HG02852 (cell line): ENCODE measurements at regions not wholly inside any gene's neighbourhood (a gene's known extent, or its start where the extent isn't known, plus 50 kb on each side); places are given as distances from the start of the nearest gene placed in this dataset.

Experiments
- ATAC-seq: cut with Tn5 transposase; IDR thresholded peaks from one replicate; pipeline ENCODE4 v1.9.1; 2021; ENCODE audit warnings: mild to moderate bottlenecking, moderate library complexity; ENCODE audit not compliant: unreplicated experiment

DNA sequence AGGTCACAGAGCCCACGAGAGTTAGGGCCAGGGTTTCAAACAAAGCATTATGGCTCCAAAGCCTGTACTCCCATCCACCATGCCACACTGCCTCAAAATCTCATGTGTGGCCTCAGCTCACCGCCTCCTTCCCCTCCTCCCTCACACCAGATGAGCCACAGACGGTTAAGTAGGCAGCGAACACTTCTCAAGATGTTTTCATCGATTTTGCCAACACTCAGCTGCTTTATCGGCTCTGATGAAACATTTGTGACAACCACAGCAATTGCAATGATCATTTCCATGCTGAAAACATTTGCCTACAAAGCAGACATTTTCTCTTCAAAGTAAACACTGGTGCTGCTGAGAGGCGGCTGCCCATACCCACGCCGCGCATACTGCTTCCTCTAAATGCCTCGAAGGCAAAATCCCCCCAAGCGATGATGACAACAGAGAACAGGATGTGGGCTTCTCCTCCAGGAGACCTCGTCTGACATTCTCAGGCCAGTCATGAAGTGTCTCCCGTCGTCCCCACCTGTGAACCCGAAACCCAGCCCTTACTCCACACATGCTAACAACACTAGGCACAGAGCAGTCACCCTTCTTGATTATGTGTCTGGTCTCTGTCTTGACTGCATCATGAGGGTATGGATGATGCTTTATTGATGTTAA lies 599.2 kb downstream of the SOX6 start:
- no peak for ATAC-seq

DNA sequence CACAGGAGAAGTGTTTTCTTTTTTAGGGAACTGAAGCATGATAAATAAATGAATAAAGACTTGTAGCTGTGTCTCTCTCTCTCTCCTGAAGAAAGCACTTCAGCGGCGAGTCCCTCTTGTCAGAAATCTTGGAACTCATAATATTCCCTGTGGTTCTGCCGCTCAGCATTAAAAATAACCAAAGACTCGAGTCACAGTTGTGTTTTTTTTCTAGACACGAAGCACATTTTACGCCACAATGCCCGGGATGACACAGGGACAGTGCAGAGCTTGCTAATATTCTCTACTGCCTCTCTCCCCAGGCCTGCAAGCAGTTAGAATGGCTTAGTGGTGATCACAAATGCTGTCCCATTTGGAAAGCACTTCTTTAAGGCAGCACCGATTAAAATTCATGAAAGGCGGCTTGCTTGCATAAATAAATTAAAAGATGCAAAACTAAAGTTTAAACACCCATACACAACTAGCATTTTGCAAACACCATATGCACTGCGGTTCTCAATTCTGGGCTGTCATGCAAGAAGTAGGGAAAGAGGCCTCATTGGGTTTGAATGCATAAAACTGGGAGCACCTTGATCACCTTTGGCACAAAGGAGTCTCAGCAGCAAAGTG lies 597.4 kb downstream of the SOX6 start:
- no peak for ATAC-seq

DNA sequence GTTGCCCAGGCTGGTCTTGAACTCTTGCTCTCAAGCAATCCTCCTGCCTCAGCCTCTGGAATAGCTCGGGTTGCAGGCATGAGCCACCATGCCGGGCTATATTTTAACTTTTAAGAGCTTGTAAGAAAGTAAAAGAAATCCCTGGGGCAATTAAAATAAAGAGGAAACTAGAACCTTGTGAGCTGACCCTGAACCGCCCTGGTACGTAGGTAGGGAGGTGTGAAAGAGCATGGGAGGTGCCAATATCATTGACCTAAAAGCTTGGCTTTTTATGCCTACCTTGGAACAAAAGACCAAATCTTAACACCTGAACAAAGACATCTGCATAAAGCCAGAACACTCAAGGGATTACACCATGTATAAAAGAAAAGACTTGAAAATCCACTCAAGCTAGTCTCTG lies 595.1 kb downstream of the SOX6 start:
- ATAC-seq, result no peak

DNA sequence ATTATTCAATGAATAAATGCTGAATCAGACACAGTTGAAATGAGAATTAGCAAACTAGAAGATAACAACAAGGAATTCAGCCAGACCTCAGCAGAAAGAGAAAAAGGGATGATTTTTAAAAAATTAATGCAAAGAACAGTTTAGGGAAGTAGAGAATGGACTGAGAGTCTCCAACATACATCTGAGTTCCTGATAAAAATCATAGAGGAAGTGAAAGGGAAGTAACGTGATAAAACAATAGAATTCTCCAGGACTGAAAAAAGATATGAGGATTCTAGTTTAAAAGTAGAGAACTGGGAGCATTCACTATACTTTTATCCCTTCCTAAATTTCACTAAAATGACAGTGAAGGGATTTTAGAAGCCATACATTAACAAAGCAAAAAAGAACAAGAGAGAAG lies 592.0 kb downstream of the SOX6 start:
- no peak for ATAC-seq

DNA sequence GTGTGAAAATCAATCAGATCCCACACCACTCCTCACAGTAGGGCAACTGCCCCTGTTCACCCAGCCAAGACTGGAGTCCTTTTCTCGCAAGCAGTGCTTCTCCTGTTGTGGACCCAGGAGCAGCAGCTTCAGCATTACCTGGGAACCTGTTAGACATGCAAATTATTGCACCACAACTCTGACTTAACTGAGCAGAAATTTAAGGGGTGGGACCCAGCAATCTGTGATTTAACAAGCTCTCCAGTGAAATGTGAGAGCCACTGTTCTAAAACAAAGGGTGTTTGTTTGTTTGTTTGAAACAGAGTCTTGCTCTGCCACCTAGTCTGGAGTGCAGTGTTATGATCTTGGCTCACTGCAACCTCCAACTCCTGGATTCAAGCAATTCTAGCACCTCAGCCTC lies 591.4 kb downstream of the SOX6 start:
- ATAC-seq, result no peak

DNA sequence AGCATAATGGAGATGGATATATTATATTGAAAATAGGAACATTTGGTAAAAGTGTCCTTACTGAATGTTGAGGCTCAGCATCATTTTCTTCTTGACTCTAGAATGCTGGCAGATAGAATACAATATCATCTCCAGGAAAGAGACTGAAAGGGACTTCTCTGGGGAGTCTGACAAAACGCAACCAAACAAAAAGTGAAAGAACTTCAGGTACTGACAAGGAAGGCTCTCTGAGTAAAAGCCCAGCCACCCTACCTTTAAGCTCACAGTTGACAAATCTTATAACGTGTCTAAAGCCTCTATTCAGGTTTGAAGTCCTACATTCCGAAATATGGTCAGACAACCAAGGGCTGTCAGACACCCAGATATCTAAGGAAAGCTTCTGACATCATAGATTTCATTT lies 590.8 kb downstream of the SOX6 start:
- no peak for ATAC-seq

DNA sequence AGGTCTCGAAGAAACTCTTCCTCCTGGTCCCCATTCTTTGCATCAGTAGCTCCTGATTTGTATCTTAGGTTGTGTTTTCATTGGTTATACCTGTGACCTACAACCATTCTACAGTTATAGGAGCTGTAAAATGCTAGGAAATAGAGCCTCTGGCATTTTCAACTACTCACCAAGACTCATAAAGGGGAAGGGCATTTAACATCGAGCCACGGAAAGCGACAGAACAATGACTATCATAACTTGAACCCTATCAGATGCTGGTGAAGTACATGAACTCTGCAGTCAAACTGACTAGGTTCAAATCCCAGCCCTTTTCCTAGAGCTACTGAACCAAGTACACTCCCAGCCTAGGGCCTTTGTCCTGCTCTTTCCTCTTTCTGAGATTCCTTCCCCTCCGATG lies 588.0 kb downstream of the SOX6 start:
- no peak for ATAC-seq

DNA sequence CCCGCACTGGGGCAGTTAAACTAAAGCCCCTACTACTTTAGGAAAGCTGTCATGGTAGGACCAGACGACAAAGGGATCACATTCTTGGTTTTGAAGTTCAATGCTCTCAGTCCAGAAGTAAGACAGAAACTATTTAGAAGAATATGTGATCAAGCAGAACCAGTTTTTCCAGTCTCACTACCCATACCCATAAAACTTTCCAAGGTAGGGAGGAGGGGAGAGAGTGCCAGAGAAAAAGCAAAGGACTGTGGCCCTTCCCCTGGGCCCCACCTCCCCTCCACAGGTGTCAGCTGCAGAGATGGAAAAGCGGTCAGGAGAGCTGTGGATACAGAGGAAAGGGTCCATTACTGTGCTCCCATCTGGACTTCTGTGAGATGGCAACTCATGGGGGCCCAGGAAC lies 587.1 kb downstream of the SOX6 start:
- no peak for ATAC-seq

DNA sequence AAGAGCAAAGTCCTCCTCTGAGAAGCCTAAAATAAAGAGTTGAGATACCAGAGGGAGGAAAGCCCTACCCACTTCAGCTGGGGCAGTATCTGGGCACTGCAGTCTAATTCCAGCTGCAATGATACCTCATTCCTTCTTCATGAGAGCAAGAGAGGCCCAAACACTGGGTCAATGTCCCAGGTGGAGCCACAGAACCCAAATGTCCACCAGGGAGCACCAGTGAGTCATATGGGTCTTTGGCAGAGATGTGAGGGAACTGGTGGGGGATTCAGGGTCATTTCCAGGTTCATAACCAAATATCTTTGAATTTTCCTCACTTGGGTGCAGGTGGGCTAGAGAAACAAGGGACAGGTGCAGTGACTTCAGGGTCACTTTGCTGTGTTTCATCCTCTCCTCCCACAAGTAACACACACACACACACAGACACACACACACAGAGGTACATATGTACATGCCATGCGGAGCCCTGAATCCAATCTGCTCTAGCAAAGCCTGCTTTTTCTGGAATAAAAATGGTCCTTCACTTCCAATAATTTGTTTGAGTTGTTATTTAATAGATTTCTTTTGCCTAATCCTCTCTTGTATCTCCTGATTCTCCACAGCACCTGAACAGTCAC lies 585.4 kb downstream of the SOX6 start:
- no peak for ATAC-seq

DNA sequence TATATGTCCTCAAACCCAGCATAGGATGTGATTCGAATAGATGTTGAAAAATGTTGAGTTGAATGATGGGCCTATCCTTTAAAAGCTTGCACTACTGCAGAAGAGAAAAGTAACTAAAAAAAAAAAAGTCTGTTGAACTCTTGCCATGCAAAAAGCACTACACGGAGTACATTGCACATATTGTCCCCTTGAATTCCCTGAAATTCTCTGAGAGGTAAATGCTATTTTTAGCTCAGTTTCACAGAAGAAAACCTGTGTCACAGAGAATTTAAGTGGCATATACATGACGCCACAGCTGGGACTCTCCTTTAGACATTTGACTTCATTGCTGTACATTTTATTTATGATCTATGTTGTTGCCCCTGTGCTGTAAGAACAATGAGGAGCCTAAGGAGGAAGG lies 583.8 kb downstream of the SOX6 start:
- ATAC-seq, result no peak

DNA sequence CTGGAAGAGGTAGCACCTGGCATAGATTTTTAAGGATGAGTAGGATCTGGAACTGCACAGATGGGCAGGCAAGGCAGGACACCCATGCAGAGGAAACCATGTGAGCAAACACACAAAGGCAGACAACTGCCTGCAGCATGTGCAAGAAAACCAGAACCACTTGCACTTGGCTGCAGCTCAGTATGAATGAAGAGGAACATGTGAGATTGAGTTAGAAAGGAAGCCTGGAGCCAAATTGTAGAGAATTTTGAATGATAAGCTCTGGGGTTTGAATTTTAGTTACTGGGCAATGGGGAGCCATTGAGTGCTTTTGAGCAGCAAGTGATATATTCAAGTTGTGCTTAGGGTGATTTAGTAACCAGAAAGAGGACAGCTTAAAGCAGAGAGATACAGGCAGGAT lies 583.4 kb downstream of the SOX6 start:
- no peak for ATAC-seq

DNA sequence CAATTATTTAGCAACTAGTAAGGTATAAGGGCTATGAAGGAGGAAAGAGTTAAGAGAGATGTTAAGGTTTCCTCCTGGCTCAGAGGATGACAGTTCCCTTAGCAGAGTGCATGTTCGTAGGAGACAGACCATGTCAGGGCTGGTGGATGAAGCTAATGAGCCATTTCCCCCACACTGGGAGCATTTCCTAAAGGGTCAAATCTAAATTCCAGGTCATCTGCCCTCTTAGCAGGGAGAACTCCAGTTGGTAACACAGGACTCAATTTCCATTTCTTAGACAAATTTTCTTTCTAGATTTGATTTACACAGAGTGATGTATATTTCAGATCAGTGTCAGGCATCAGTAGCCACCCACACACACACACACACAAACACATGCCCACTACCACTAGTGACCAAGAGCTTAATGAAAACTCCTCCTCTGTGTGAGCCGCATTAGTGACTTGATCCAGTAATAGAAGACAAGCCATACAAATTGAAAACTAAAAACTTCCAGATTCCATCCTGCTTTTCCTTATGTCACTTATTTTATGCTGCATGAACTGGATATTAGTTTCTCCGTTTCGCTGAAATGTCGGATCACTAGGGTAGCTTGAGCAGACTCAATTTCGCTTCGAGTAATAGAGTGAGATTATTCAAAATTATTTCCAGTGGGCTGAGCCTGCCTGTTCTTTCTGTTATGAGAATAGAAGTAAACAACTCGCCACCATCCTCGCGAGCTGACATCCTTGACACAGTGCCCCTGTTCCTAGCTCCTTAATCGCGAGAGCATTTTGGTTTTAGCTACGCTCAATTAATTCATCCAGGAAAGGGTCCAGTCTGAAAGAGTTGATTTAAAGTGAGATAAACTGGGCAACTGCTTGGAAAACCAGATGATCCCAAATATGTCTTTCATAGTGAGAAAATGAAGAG lies 582.6 kb downstream of the SOX6 start:
- ATAC-seq, result no peak

DNA sequence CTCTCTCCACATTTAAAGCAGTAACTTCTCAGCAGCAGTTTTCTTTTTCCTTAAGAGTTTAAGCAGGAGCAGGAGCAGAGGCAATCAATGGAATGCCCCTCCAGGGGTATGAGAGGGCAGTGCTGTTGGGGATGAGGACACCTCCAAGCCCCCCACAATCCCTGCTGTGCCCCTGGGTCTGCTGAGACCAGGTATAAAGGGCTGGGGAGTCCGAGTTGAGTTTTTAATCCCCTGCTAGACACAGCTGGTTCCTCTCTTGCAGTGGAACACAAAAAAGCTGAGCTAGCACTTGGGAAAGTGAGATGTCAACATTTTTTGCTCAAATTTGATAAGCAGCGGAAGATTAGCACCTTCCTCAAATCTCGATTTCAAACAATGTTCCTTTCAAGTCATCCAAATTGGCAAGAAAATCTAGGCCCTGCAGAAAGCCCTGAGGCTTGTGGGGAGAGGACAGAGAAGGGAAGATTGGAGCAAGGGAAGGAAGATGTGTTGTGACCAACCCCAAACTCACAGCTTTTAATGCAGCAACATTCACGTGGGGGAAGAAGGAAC lies 581.9 kb downstream of the SOX6 start:
- no peak for ATAC-seq

DNA sequence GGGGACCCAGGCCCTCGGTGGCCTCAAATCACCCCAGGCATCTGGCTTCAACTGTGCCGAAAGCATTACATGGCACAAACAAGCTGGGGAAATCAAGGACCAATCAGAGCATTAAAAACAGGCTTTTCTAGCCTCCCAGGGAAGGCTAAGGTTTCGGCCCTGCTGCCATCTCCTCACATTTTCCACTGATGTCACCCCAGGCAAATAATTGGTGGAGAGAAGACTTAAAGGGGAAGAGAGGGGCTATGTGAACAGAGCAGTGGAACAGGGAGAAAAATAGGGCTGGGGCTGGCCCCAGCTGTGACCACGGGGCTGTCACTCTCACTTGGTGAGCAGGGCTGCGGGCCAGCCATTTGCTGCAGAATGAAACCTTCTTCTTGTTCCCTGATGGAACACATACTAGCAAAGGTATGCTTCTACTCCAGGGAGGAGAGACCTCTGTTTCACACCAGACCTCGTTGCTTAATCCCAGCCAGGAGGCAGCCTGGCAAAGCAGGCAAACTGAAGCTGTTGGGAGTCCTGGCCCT lies 581.3 kb downstream of the SOX6 start:
- ATAC-seq, result no peak

DNA sequence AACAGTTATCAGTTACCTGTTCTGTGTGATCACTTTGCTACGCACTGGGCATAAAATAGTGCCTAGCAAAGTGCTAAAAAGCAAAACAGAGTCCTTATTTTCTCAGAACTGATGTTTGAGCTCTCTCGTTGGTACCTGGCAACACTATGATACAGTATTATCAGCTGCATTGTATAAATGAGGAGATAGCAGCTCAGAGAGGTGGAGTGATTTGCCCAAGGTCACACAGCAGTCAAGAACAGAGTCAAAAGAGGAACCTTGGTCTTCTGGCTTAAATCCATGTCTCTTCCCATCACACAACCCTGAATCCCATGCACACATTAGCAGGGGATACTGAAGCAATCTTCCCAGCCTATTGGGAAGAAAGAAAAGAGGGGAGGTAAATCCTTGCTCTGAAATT lies 580.5 kb downstream of the SOX6 start:
- ATAC-seq, result no peak

DNA sequence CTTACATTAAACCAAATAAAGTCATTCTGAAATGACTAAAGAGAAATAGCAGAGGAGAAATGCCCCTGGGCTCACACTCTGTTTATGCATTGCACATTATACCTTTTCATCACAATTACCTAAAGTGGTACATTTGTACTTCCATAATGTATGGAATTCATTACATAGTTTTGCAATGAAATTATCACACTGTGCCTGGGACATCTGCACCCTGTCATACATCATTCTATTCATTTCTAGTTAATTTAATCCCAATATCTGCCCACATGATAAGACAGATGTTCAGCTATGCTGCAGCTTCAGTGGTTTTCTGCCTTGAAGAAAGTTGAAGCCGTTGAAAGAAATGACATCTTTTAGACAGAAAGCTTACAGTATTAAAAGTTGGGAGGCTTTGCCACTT lies 580.0 kb downstream of the SOX6 start:
- no peak for ATAC-seq

DNA sequence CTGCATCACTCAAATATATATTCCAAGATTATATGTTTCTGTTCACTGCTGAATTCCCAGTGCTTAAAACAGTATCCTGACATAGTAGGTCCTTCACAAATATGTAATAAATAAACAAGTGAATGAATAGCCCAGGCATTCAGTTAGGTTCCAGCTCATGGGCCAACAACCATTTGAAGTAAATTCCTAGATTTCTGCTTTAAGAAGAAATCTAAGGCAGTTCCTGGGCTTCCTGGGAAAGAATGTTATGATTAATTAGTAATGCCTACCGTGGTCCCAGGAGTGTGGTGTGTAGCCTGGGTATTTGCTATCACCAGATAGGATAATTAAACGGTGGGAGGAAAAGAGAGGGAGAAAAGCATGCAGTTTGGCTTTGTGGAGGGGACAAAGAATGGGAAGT lies 576.8 kb downstream of the SOX6 start:
- ATAC-seq, result no peak

DNA sequence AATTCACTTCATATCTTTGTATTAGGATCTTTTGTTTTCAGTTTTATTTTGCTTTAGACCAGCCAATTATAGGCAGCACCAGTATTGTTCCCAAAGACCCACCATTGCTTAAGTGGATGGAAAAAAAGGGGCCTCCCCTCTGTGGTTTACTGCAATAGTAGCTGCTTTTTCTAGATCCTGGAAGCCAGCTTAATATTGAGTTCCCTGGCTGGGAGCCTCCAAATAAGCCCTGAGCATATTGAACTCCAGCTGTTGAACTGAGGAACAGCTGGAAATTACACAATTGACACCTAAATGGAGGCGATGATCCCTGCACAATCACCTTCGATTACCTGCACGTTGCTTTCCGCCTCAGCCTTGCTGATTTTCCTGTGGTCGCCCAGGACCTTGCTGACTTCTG lies 576.0 kb downstream of the SOX6 start:
- no peak for ATAC-seq

DNA sequence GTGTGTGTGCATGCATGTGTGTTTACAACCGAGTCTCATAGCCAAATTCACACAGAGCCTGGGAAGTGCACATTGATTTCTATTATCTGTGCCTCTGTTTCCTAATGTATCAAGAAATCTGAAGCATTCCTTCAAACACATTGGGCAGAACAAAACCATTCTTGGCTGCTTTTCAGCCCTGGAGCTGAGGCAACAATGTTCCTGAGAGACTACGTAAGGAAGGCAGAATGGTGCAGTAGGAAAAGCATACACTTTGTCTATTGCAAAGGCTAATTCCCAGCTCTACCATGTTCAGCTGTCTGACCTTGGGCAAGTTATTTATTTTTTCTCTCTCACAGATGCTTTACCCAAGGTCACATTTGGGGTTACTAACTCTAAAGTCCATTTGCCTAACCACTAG lies 575.5 kb downstream of the SOX6 start:
- ATAC-seq, result no peak

DNA sequence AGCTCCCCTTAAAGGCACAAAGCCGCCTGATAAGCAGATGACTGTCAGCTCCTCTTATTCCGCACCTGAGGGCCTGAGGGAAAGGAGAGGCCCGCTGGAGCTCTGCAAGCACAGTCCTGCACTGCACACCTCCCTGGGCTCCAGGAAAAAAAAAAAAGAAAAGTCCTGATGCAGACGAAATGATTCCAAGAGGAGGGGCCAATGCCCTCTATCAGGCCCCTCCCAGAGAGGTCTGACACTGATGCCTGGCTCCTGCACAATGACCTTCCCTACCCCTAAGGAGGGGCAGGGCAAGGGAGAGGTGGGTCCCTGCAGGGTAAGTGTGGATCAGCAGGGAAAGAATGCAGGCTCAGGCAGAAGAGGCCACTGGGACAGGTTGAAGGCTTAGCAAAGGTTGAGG lies 572.7 kb downstream of the SOX6 start:
- no peak for ATAC-seq
